ENCODE measurements at regions not wholly inside any gene's neighbourhood (a gene's known extent, or its start where the extent isn't known, plus 50 kb on each side); places are given as distances from the start of the nearest gene placed in this dataset.

- Histone ChIP-seq H3K36me3 (ENCODE audit: control insufficient read depth, low read length) (no peaks in the 10 kb centered on the region), H3K4me2 (ENCODE audit: low read length) (no peak overlapping the region), H3K79me2 (ENCODE audit: control insufficient read depth, low read length) (no peaks in the 10 kb centered on the region), H3K27me3 (ENCODE audit: control insufficient read depth, low read length) (no peaks in the 10 kb centered on the region), H3K4me3 (ENCODE audit: low read length) (no peak overlapping the region), H3K27ac (ENCODE audit: low read depth, low read length) (no peak overlapping the region), H4K20me1 (ENCODE audit: control insufficient read depth, insufficient read depth, low read depth, low read length) (no peaks in the 10 kb centered on the region), H3K9me2 (replicated peaks; ENCODE audit: control insufficient read depth, low read length) (no peaks in the 10 kb centered on the region), H3F3A (ENCODE audit: control insufficient read depth, insufficient read depth) (no peaks in the 10 kb centered on the region), H3K9me3 (ENCODE audit: control insufficient read depth, insufficient read depth, low read length) (no peaks in the 10 kb centered on the region), H3K4me1 (ENCODE audit: control insufficient read depth, low read length) (no peaks in the 10 kb centered on the region)
- TF ChIP-seq CTCF (IDR thresholded peaks at IDR 0.05; ENCODE audit: low read depth, low read length, poor library complexity, severe bottlenecking), result no peak
- no peak for TF ChIP-seq EZH2phosphoT487 (IDR thresholded peaks at IDR 0.05; ENCODE audit: borderline replicate concordance, low read length)
Observed at GRCh38 chr11:112377946-112378345, 117.3 kb upstream of the PLET1 start.

- no peaks in the 10 kb centered on the region for H3K9me3 ChIP-seq (ENCODE audit: control insufficient read depth, insufficient read depth, low read length)
- H3K36me3 ChIP-seq (ENCODE audit: control insufficient read depth, low read length), result no peaks in the 10 kb centered on the region
- TF ChIP-seq CTCF (IDR thresholded peaks at IDR 0.05; ENCODE audit: low read depth, low read length, poor library complexity, severe bottlenecking) (no peak), EZH2phosphoT487 (IDR thresholded peaks at IDR 0.05; ENCODE audit: borderline replicate concordance, low read length) (no peak)
- no peaks in the 10 kb centered on the region for H3K4me1 ChIP-seq (ENCODE audit: control insufficient read depth, low read length)
- no peak overlapping the region for H3K27ac ChIP-seq (ENCODE audit: low read depth, low read length)
- H3K9me2 ChIP-seq (replicated peaks; ENCODE audit: control insufficient read depth, low read length), result no peaks in the 10 kb centered on the region
- H3K79me2 ChIP-seq (ENCODE audit: control insufficient read depth, low read length), result no peaks in the 10 kb centered on the region
- no peaks in the 10 kb centered on the region for H3K27me3 ChIP-seq (ENCODE audit: control insufficient read depth, low read length)
- H3F3A ChIP-seq (ENCODE audit: control insufficient read depth, insufficient read depth), result no peaks in the 10 kb centered on the region
- H4K20me1 ChIP-seq (ENCODE audit: control insufficient read depth, insufficient read depth, low read depth, low read length), result no peaks in the 10 kb centered on the region
- H3K4me2 ChIP-seq (ENCODE audit: low read length), result no peak overlapping the region
- H3K4me3 ChIP-seq (ENCODE audit: low read length), result no peak overlapping the region
Observed at GRCh38 chr11:112380464-112380863, 119.8 kb upstream of the PLET1 start.

GRCh38 chr11:112381578-112381977 lies 120.9 kb upstream of the PLET1 start:
- Histone ChIP-seq H3K36me3 (ENCODE audit: control insufficient read depth, low read length) (no peaks in the 10 kb centered on the region), H3K27ac (ENCODE audit: low read depth, low read length) (no peak overlapping the region), H3K27me3 (ENCODE audit: control insufficient read depth, low read length) (no peaks in the 10 kb centered on the region), H3K4me1 (ENCODE audit: control insufficient read depth, low read length) (no peaks in the 10 kb centered on the region), H3F3A (ENCODE audit: control insufficient read depth, insufficient read depth) (no peaks in the 10 kb centered on the region), H4K20me1 (ENCODE audit: control insufficient read depth, insufficient read depth, low read depth, low read length) (no peaks in the 10 kb centered on the region), H3K9me2 (replicated peaks; ENCODE audit: control insufficient read depth, low read length) (no peaks in the 10 kb centered on the region), H3K4me3 (ENCODE audit: low read length) (no peak overlapping the region), H3K4me2 (ENCODE audit: low read length) (no peak overlapping the region), H3K9me3 (ENCODE audit: control insufficient read depth, insufficient read depth, low read length) (no peaks in the 10 kb centered on the region), H3K79me2 (ENCODE audit: control insufficient read depth, low read length) (no peaks in the 10 kb centered on the region)
- TF ChIP-seq EZH2phosphoT487 (IDR thresholded peaks at IDR 0.05; ENCODE audit: borderline replicate concordance, low read length) (no peak), CTCF (IDR thresholded peaks at IDR 0.05; ENCODE audit: low read depth, low read length, poor library complexity, severe bottlenecking) (no peak)

- no peaks in the 10 kb centered on the region for H3K9me2 ChIP-seq (replicated peaks; ENCODE audit: control insufficient read depth, low read length)
- H3F3A ChIP-seq (ENCODE audit: control insufficient read depth, insufficient read depth), result no peaks in the 10 kb centered on the region
- no peaks in the 10 kb centered on the region for H3K79me2 ChIP-seq (ENCODE audit: control insufficient read depth, low read length)
- H3K4me1 ChIP-seq (ENCODE audit: control insufficient read depth, low read length), result no peaks in the 10 kb centered on the region
- H3K4me3 ChIP-seq (ENCODE audit: low read length), result no peak overlapping the region
- no peaks in the 10 kb centered on the region for H3K27me3 ChIP-seq (ENCODE audit: control insufficient read depth, low read length)
- no peaks in the 10 kb centered on the region for H3K36me3 ChIP-seq (ENCODE audit: control insufficient read depth, low read length)
- H4K20me1 ChIP-seq (ENCODE audit: control insufficient read depth, insufficient read depth, low read depth, low read length), result no peaks in the 10 kb centered on the region
- TF ChIP-seq CTCF (IDR thresholded peaks at IDR 0.05; ENCODE audit: low read depth, low read length, poor library complexity, severe bottlenecking), result no peak
- no peak for TF ChIP-seq EZH2phosphoT487 (IDR thresholded peaks at IDR 0.05; ENCODE audit: borderline replicate concordance, low read length)
- H3K9me3 ChIP-seq (ENCODE audit: control insufficient read depth, insufficient read depth, low read length), result no peaks in the 10 kb centered on the region
- no peak overlapping the region for H3K27ac ChIP-seq (ENCODE audit: low read depth, low read length)
- no peak overlapping the region for H3K4me2 ChIP-seq (ENCODE audit: low read length)
Observed at GRCh38 chr11:112382561-112382960, 121.9 kb upstream of the PLET1 start.

Data from DOHH2 (cell line).